H9 (cell line): ENCODE measurements at regions not wholly inside any gene's neighbourhood (a gene's known extent, or its start where the extent isn't known, plus 50 kb on each side); places are given as distances from the start of the nearest gene placed in this dataset.

Experiments used
- DNase-seq: peaks from one replicate; pipeline ENCODE4 v3.0.0-alpha.2; 2017
- H2AFZ ChIP-seq: one replicate; pipeline ENCODE4 v1.6.1; 2013; ENCODE audit warnings: mild to moderate bottlenecking, low read length, control low read depth, moderate library complexity
- H2AK5ac ChIP-seq: 2 replicates; pipeline ENCODE4 v1.6.1; 2013; ENCODE audit warnings: low read length, control low read depth, mixed read lengths; ENCODE audit not compliant: insufficient read length
- H2BK120ac ChIP-seq: one replicate; pipeline ENCODE4 v1.6.1; 2013; ENCODE audit warnings: low read depth, mild to moderate bottlenecking, low read length, control low read depth, inconsistent platforms; ENCODE audit not compliant: poor library complexity, severe bottlenecking
- H2BK12ac ChIP-seq: 2 replicates; pipeline ENCODE4 v1.6.1; 2013; ENCODE audit warnings: low read length, control low read depth, mixed read lengths, low read depth; ENCODE audit not compliant: insufficient read length
- H2BK15ac ChIP-seq: 2 replicates; pipeline ENCODE4 v1.6.1; 2013; ENCODE audit warnings: low read depth, low read length, control low read depth
- H2BK20ac ChIP-seq: one replicate; pipeline ENCODE4 v1.6.1; 2013; ENCODE audit warnings: low read depth, mild to moderate bottlenecking, low read length, control low read depth, inconsistent platforms; ENCODE audit not compliant: poor library complexity, severe bottlenecking
- H2BK5ac ChIP-seq: 2 replicates; pipeline ENCODE4 v1.6.1; 2013; ENCODE audit warnings: low read length, control low read depth, mixed read lengths; ENCODE audit not compliant: insufficient read length
- H3K14ac ChIP-seq: 2 replicates; pipeline ENCODE4 v1.6.1; 2013; ENCODE audit warnings: low read length, control low read depth; ENCODE audit not compliant: insufficient read depth
- H3K18ac ChIP-seq: 2 replicates; pipeline ENCODE4 v1.6.1; 2013; ENCODE audit warnings: low read depth, mild to moderate bottlenecking, mixed read lengths, low read length, control low read depth; ENCODE audit not compliant: insufficient read length
- H3K23ac ChIP-seq: 2 replicates; pipeline ENCODE4 v1.6.1; 2013; ENCODE audit warnings: low read length, control low read depth, mixed read lengths, low read depth; ENCODE audit not compliant: insufficient read length
- H3K23me2 ChIP-seq: 2 replicates; pipeline ENCODE4 v1.6.1; 2013; ENCODE audit warnings: low read depth, mild to moderate bottlenecking, mixed read lengths, low read length, control low read depth; ENCODE audit not compliant: insufficient read length, poor library complexity, severe bottlenecking
- H3K27ac ChIP-seq: 2 replicates; pipeline ENCODE4 v1.5.1; 2013; ENCODE audit warnings: low read length, control low read depth, mixed read lengths, low read depth; ENCODE audit not compliant: insufficient read length
- H3K27me3 ChIP-seq: 2 replicates; pipeline ENCODE4 v1.6.1; 2013; ENCODE audit warnings: low read length, control low read depth, inconsistent platforms; ENCODE audit not compliant: insufficient read depth
- H3K4ac ChIP-seq: 2 replicates; pipeline ENCODE4 v1.6.1; 2013; ENCODE audit warnings: low read depth, mild to moderate bottlenecking, control low read depth, inconsistent platforms, low read length, moderate library complexity
- H3K4me1 ChIP-seq: 2 replicates; pipeline ENCODE4 v1.6.1; 2013; ENCODE audit warnings: low read length, control low read depth, inconsistent platforms; ENCODE audit not compliant: insufficient read depth
- H3K4me2 ChIP-seq: 2 replicates; pipeline ENCODE4 v1.6.1; 2013; ENCODE audit warnings: low read length, control low read depth, mixed read lengths; ENCODE audit not compliant: insufficient read length, insufficient read depth
- H3K56ac ChIP-seq: 2 replicates; pipeline ENCODE4 v1.6.1; 2013; ENCODE audit warnings: low read depth, mild to moderate bottlenecking, mixed read lengths, low read length, control low read depth; ENCODE audit not compliant: insufficient read length
- H3K79me1 ChIP-seq: 2 replicates; pipeline ENCODE4 v1.6.1; 2013; ENCODE audit warnings: low read depth, mild to moderate bottlenecking, moderate library complexity, low read length, control low read depth, inconsistent platforms; ENCODE audit not compliant: insufficient read depth, poor library complexity, severe bottlenecking
- H3K79me2 ChIP-seq: 2 replicates; pipeline ENCODE4 v1.6.1; 2013; ENCODE audit warnings: low read length, control low read depth, inconsistent platforms; ENCODE audit not compliant: insufficient read depth
- H3K9ac ChIP-seq: 2 replicates; pipeline ENCODE4 v1.6.1; 2013; ENCODE audit warnings: low read length, control low read depth, mixed read lengths; ENCODE audit not compliant: insufficient read length; ENCODE audit errors: extremely low read depth
- H3K9me3 ChIP-seq: one replicate; pipeline ENCODE4 v1.6.1; 2013; ENCODE audit warnings: low read depth, low read length, inconsistent platforms; ENCODE audit not compliant: control insufficient read depth
- H3T11ph ChIP-seq: one replicate; pipeline ENCODE4 v1.6.1; 2013; ENCODE audit warnings: mild to moderate bottlenecking, low read length, control low read depth, inconsistent platforms
- H4K20me1 ChIP-seq: one replicate; pipeline ENCODE4 v1.6.1; 2013; ENCODE audit not compliant: control insufficient read depth, insufficient read length, insufficient read depth
- H4K5ac ChIP-seq: 2 replicates; pipeline ENCODE4 v1.6.1; 2013; ENCODE audit warnings: low read depth, mild to moderate bottlenecking, mixed read lengths, low read length, control low read depth; ENCODE audit not compliant: insufficient read length
- H4K8ac ChIP-seq: replicated peaks from 2 replicates; pipeline ENCODE4 v1.6.1; 2013; ENCODE audit warnings: low read length, control low read depth, mixed read lengths, low read depth; ENCODE audit not compliant: insufficient read length
- H4K91ac ChIP-seq: 2 replicates; pipeline ENCODE4 v1.6.1; 2013; ENCODE audit warnings: low read depth, mild to moderate bottlenecking, moderate library complexity, mixed read lengths, low read length, control low read depth; ENCODE audit not compliant: insufficient read length
- H3K27ac Mint-ChIP-seq, 3 experiments: 2 replicates in 2 of 3; 3 replicates in 1 of 3; pipeline ENCODE4 v1.8.0; 2020 to 2021; ENCODE audit warnings: mixed read lengths in 3 of 3, mild to moderate bottlenecking in 1 of 3, moderate library complexity in 1 of 3
- H3K27me3 Mint-ChIP-seq: 2 replicates; pipeline ENCODE4 v1.8.0; 2021; ENCODE audit warnings: low read depth, mild to moderate bottlenecking, moderate library complexity, mixed read lengths
- H3K36me3 Mint-ChIP-seq, 3 experiments: 2 replicates in 2 of 3; 3 replicates in 1 of 3; pipeline ENCODE4 v1.8.0; 2020 to 2021; ENCODE audit warnings: low read depth in 3 of 3, mixed read lengths in 3 of 3; ENCODE audit not compliant: insufficient read depth in 1 of 3
- H3K4me1 Mint-ChIP-seq, 2 experiments: 2 replicates each; pipeline ENCODE4 v1.8.0; 2020; ENCODE audit warnings: mixed read lengths in 2 of 2
- H3K4me3 Mint-ChIP-seq, 2 experiments: 2 replicates in 1 of 2; 3 replicates in 1 of 2; pipeline ENCODE4 v1.8.0; 2020 to 2021; ENCODE audit warnings: mild to moderate bottlenecking in 2 of 2, mixed read lengths in 2 of 2, moderate library complexity in 1 of 2
- H3K9me3 Mint-ChIP-seq, 2 experiments: 2 replicates in 1 of 2; 3 replicates in 1 of 2; pipeline ENCODE4 v1.8.0; 2020; ENCODE audit warnings: mild to moderate bottlenecking in 2 of 2, mixed read lengths in 2 of 2, moderate library complexity in 1 of 2
- whole genome bisulfite sequencing: extraction: QIAGEN DNeasy Blood & Tissue Kit; methylation state at CpG from one replicate; pipeline ENCODE4 v1.1.7; 2013; ENCODE audit warnings: missing lambda C conversion rate, low lambda C conversion rate, mixed read lengths; ENCODE audit not compliant: insufficient read length; ENCODE audit errors: extremely low coverage; 5-methylcytosine and 5-hydroxymethylcytosine counted together
- TF ChIP-seq, protein P1 (sequence below): fragments of 200-600 bp; sonication (generic); conservative IDR thresholded peaks from 3 replicates; pipeline ENCODE4 v1.8.0; 2021; ENCODE audit warnings: antibody characterized with exemption, mild to moderate bottlenecking

DNA sequence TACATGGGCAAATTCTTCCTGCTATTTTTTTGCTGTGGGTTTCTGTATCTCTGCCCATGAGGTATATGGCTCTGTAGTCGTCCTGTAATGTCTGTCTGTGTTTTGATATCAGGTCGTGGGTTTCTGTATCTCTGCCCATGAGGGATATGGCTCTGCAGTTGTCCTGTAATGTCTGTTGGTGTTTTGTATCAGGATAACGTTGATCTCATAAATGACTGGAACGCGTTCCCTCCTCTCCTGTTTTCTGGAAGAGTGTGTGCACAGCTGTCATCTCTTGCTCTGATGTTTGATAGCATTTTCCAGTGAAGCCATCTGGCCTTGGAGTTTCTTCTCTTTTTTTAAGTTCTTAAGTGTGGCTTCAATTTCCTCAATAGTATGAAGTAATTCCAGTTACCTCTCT lies 57.2 kb downstream of the SOX1 start:
- H3K18ac ChIP-seq, result no peak overlapping the region
- H3K14ac ChIP-seq, result no peak overlapping the region
- no peak overlapping the region for H2AK5ac ChIP-seq
- no peak overlapping the region for H2AFZ ChIP-seq
- no peak overlapping the region for H3K23ac ChIP-seq
- Mint-ChIP-seq H3K9me3 (no peaks in the 10 kb centered on the region; a peak in 1 of 5 replicates), H3K4me3 (no peak overlapping the region), H3K36me3 (no peaks in the 10 kb centered on the region), H3K4me1 (peaks cover 11 to 16% of the 10 kb centered on the region in 2 experiments), H3K27me3 (peaks cover 40% of the 10 kb centered on the region), H3K27ac (no peak overlapping the region)
- no peaks in the 10 kb centered on the region for H4K20me1 ChIP-seq
- no peaks in the 10 kb centered on the region for H3K79me1 ChIP-seq
- no CpG with 5 or more reads among the region's 5 CpGs for WGBS
- no peak overlapping the region for H3K4me2 ChIP-seq
- no peaks in the 10 kb centered on the region for H3K4me1 ChIP-seq
- H3K4ac ChIP-seq, result no peak overlapping the region
- no peak overlapping the region for H3K9ac ChIP-seq
- H4K8ac ChIP-seq, result no peak overlapping the region
- H2BK120ac ChIP-seq, result no peak overlapping the region
- H3T11ph ChIP-seq, result no peak overlapping the region
- H3K23me2 ChIP-seq, result no peaks in the 10 kb centered on the region
- H2BK15ac ChIP-seq, result no peak overlapping the region
- no peak overlapping the region for H4K91ac ChIP-seq
- H2BK20ac ChIP-seq, result no peak overlapping the region
- H3K9me3 ChIP-seq, result no peaks in the 10 kb centered on the region
- no peak overlapping the region for H4K5ac ChIP-seq
- H2BK5ac ChIP-seq, result no peak overlapping the region
- no peaks in the 10 kb centered on the region for H3K27me3 ChIP-seq
- no peak overlapping the region for H3K56ac ChIP-seq
- H3K27ac ChIP-seq, result no peak overlapping the region
- no peaks in the 10 kb centered on the region for H3K79me2 ChIP-seq
- no peak for DNase-seq
- H2BK12ac ChIP-seq, result no peak overlapping the region
- TF ChIP-seq, protein P1, sequence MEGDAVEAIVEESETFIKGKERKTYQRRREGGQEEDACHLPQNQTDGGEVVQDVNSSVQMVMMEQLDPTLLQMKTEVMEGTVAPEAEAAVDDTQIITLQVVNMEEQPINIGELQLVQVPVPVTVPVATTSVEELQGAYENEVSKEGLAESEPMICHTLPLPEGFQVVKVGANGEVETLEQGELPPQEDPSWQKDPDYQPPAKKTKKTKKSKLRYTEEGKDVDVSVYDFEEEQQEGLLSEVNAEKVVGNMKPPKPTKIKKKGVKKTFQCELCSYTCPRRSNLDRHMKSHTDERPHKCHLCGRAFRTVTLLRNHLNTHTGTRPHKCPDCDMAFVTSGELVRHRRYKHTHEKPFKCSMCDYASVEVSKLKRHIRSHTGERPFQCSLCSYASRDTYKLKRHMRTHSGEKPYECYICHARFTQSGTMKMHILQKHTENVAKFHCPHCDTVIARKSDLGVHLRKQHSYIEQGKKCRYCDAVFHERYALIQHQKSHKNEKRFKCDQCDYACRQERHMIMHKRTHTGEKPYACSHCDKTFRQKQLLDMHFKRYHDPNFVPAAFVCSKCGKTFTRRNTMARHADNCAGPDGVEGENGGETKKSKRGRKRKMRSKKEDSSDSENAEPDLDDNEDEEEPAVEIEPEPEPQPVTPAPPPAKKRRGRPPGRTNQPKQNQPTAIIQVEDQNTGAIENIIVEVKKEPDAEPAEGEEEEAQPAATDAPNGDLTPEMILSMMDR, result no peak
